ENCODE measurements at regions not wholly inside any gene's neighbourhood (a gene's known extent, or its start where the extent isn't known, plus 50 kb on each side); places are given as distances from the start of the nearest gene placed in this dataset.
A peak's percentile ranks its signal among the peaks of the same experiment; 100 is the strongest.

GRCh38 chr2:236797411-236797810 is 227.8 kb downstream of the ACKR3 start:
- DNase-seq (ENCODE audit: low spot score): no peak

DNA sequence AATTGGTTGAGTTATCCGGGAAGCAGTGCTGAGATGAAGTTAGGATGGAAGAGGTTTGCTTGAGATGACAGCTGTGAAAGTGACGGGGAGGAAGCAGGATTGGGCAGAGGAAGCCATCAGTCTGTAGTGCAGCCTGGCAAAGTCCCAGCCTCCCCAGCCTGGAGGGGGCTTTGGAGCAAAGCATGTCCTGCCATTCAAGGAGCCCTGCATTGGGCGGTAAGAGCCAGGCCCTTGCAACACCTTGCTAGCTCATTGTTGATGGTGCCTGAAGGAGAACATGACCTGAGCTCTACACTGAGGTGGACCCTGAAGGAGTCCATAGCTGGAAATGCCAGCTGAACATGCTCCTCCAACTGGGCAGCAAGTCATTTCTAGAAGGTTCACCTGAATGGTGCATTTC is 228.9 kb downstream of the ACKR3 start:
- no peak for DNase-seq (ENCODE audit: low spot score)

GRCh38 chr2:236799391-236800026 is 229.9 kb downstream of the ACKR3 start:
- DNase-seq (ENCODE audit: low spot score): no peak

- no peak for DNase-seq (ENCODE audit: low spot score)
Measured at GRCh38 chr2:236802862-236803261, 233.2 kb downstream of the ACKR3 start.

GRCh38 chr2:236803621-236804020 is 234.0 kb downstream of the ACKR3 start:
- DNase-seq (ENCODE audit: low spot score): no peak

DNA sequence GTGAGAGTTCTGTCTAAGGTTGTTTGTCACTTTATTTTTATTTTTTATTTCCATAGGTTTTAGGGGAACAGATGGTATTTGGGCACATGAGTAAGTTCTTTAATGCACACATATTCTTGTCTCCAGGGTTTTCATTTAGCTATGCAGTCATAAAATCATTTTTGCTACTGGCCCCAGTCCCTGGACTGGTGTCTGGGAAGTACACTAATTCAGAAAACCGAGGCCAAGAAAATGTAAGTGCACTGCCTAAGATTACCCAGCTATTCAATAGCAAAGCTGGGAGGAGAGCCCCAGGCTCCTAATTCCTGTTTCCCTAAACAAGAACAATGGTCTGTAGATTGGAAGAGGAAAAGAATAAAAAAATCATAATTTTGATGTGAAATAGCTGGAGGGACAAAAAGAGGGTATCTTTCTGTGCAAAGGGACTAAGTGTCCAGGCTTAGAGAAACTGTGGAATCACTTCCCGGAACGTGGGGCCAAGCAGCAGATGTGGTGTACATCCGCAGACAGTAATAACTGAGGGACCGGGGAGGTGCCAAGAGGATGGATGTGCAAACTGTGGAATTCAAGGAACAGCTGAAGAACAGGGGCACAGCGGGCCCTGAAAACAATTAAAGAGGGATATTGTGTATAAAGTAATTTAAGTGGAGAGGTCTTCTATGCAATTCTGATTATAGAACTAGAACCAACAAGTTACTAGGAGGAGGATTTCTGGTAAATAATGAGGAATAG is 236.3 kb downstream of the ACKR3 start:
- no peak for DNase-seq (ENCODE audit: low spot score)

DNA sequence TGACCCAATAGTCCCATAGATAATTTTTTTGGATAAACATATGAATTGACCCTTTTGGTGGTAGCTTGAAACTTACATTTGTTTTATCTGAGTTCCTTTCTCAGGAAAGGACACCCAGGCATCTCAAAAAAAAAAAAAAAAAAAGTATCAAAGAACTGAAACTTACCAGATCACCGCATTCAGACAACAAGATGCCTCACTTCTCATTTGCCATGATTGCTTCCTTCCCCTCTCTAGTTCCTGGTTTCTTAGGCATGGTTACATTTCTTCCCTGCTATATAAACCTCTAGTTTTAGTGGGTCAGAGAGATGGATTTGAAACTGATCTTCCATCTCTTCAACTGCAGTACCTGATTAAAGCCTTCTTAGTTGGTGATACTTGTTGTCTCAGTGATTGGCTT is 240.1 kb downstream of the ACKR3 start:
- no peak for DNase-seq (ENCODE audit: low spot score)

DNA sequence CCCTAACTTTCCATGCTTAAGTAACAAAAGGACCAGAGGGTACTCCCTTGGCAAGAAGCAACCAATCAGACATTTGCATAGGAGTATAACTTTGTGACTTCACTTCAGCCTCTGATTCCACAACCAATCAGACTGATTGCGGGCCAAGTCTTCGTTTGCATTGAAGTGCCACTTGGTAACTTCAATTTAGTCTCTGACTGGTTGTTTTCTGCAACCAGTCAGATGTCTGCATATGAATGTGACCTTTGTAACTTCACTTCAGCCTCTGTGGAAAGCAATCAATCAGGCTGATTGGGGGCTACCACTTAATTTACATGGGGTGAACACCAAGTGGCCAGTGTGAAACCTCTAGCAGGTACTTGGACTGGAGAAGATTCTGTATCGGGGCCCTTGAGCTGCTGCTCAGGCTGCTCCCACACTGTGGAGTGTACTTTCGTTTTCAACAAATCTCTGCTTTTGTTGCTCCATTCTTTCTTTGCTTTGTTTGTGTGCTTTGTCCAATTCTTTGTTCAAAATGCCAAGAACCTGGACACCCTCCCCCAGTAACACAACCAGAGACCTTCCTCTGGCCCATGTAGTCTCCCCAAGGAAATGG is 241.5 kb downstream of the ACKR3 start:
- no peak for DNase-seq (ENCODE audit: low spot score)

DNA sequence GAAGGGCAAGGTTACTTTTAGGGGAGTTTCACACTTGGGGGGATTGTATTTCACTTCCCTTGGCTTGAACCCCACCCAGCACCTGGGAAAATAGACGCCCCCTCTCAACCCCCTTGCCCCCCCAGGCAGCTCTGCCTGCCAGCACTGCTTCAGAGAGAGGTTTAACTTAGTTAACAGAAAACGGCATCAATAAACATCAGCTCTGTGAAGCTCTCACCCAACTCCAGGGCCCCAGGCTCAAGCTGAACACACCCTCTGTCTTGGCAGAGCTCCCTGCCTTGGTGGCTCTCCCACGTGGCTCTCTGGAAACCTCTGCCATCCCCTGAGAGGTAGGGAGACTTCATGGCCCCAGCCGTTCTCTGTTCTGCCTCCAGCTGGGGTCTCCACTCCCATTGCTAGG is 244.1 kb downstream of the ACKR3 start:
- DNase-seq (ENCODE audit: low spot score): no peak

DNA sequence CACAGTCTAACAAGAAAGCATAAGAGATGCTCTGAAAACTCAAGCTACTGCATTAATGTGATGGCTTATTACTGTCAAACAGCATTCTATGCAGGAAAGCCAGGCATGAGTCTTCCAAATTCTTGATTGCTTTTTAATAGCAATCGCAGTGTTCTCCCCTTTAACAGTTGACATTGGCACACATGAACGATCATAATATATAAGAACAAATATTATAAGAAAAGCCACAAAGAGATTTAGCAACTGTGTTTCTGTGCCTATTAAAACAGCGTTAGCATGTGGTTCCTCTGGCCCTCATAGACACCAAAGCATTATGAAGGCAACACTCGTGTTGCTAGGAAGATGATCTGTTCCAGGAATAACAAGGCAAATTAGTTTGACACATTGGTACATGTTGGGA is 245.0 kb downstream of the ACKR3 start:
- no peak for DNase-seq (ENCODE audit: low spot score)

DNA sequence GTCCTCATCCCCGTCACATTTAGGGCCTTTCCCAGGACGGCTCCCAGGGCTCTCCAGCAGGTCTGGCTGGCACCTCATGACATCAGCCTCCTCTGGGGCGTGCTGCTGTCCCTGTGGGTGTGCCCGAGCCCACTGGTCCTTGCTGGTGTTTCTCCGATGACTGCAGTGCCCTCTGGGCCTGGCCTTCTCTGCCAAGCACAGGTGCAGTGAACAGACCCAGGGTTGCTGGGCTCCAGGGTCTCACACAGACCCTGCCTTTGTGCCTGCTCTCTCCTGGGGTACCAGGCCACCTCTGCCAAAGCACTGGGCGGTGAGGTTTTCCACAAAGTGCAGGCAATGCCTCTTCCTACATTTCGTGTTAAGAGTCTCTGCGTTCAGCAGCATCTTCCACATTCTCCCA is 246.1 kb downstream of the ACKR3 start:
- no peak for DNase-seq (ENCODE audit: low spot score)

GRCh38 chr2:236816197-236817170 is 246.9 kb downstream of the ACKR3 start:
- no peak for DNase-seq (ENCODE audit: low spot score)

DNA sequence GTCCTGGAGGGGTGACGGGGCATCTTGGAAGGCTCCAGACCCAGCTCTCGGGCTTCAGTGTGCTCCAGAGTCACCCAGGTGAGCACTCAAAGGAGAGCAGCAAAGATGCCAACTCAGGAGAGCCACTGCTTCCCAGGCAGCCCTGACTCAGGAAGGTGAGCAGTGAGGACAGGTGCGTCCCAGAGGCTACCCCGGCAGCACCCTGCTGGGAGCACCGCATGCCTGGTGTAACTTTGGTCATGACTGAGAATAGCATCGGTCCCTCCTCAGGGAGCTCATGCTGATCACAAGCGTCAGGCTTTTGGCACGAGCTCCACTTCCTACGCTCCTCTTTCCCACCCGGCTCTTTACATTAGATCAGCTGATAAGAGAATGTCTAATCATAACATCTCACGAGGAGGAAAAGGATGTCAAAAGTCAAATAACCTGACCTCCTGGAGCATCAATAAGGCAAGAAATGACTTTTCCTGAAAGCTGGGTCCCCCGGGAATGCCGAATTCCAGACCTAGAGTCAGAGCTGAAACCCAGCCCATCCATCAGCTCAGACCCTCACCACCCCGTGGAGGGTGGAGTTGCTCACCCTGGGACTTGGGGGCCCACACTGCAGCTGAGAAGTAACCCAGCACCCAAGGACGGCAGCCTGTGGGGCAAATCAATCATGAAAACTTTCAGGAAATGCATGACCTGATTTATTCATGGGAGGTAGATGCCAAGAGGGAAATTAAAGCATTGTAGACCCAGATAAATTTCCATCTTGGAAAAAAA is 248.8 kb downstream of the ACKR3 start:
- DNase-seq (ENCODE audit: low spot score): no peak

- DNase-seq (ENCODE audit: low spot score): no peak
Measured at GRCh38 chr2:236819275-236820002, 249.8 kb downstream of the ACKR3 start.

DNA sequence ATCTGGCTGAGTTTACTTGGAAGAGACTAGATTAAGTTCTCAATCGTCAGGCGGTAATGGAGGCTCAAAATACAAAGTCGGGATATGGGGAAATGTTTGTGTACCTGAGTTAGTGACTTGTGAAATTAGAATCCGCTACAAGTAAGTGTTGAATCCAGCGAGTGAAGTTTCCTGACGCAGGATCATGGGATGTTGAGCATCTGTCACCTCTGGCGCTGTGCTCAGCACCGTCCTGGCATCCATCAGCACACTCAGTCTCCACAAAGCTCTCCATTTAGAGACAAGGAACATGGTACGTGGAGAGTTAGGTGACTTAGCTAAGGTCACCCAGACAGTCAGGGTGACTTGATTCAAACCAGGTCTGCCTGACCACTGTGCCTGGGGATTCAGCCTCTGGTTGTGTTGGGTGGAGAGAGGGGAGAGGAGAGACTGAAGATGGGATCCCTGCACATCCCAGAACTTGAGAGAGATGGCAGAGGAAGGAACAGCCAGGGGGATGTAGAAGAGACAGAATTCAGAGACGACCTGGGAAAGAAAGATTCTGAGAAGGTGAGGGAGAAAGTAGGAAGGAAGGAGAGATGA is 251.2 kb downstream of the ACKR3 start:
- DNase-seq (ENCODE audit: low spot score): no peak

GRCh38 chr2:236823041-236823629 is 253.5 kb downstream of the ACKR3 start:
- no peak for DNase-seq (ENCODE audit: low spot score)

DNA sequence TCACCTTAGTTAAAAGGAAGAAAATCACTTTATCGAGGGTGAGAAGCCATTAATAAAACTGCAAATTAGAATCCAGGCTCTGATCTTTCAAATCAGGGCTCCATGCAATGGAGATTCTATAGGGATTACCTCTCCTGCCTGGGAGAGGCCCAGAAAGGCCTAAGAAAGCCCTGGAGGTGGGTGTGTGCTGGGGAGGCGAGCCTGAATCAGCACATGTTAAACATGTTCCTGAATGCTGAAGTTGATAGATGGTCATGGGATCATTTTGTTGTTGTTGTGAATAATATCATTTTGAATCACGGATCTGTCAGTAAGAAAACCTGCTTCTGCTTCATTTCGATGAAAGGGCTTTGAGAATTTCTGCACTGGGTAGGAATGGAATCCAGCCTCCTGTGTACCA is 254.3 kb downstream of the ACKR3 start:
- DNase-seq (ENCODE audit: low spot score): no peak

GRCh38 chr2:236824836-236825235 is 255.2 kb downstream of the ACKR3 start:
- peak; percentile 9 for DNase-seq (ENCODE audit: low spot score)

GRCh38 chr2:236825989-236826510 is 256.4 kb downstream of the ACKR3 start:
- DNase-seq (ENCODE audit: low spot score): peak; percentile 16

Data from pons (tissue), 1 donor.